Tongue (tissue), 1 donor: ENCODE measurements at regions not wholly inside any gene's neighbourhood (a gene's known extent, or its start where the extent isn't known, plus 50 kb on each side); places are given as distances from the start of the nearest gene placed in this dataset.

Source experiments
- DNase-seq: peaks from one replicate; pipeline ENCODE4 v3.0.0-alpha.2; 2015

DNA sequence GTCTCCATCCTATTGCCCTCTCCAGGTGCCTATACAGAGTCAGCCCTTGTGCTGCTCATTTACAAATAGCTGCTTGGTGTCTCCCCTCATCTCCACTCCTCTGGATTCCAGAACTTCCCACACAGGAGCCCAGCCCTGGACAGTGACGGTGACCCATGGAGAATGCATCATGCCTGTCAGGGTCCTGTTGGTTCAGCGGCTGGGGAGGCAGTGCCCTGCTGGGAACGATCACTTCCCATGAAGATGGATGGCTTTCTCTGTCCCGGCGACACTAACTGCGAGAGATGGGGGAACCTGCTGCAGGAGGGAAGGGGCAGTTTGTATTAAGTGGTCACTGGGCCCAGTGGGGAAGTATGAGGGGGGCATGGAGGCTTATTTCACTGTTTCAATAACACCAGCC is 395.0 kb upstream of the TBX3 start:
- DNase-seq: no peak

DNA sequence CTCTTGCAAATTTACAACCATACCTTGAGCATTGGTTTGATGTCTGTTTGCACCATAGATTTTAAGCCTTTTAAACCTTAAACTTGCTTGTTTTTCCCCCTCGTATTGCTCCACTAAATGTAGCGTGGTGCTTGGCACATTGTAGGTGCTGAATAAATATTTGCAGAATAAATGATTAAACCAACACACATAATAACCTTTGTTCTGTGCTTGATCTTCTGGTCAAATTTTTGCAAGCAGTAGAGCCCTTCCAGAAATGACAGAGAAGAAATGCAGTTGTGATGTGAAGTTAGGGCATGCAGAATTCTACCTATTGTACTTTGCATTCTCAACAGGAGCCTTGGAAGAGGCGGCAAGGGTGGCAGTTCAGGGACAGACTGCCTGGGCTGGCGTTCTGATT is 394.4 kb upstream of the TBX3 start:
- no peak for DNase-seq

DNA sequence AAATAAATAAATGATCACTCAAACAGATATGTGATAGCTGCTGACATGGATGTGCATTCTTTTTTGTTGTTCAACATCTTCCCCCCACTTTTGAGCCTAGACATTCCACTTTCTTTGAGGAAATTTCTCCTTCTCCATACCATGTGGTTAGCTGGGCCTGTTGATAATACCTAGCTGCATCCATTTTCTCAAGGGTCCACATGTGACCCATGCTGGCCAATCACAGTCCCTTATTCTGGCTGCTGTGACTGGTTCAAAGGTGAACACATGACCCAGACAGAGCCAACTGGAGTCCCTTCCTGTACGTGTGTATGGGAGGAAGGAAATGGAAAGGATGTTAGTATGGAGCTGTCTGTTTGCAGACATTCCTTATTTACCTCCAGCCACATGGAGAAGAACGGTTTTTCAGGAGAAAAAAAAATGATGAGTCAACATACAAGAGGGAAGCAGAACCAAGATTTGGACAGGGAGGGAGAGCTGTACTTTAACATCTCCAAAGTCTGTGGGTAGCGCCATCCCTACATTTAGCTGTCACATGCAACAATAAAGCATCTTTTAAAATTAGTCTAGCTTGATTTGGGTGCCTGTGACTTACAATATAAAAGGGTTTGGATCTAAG is 391.7 kb upstream of the TBX3 start:
- DNase-seq: no peak

DNA sequence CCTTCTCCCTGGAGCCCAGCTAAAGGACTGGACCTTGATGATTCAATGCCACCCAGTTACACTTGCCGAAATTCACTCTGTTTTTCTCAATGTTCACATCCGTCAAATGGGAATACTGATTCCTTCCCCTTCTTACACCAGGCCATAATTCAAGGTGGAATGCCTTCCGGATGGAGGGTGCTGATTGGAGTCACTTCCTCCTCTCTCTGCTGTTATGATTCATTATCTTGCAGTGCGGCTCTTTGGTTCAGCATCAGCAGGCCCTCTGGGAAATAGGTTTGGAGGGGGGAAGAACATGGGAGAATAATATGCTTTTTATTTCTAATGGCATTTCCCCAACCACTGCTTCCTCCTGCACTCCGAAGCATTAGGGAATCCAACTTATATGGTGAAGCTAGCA is 390.6 kb upstream of the TBX3 start:
- no peak for DNase-seq

DNA sequence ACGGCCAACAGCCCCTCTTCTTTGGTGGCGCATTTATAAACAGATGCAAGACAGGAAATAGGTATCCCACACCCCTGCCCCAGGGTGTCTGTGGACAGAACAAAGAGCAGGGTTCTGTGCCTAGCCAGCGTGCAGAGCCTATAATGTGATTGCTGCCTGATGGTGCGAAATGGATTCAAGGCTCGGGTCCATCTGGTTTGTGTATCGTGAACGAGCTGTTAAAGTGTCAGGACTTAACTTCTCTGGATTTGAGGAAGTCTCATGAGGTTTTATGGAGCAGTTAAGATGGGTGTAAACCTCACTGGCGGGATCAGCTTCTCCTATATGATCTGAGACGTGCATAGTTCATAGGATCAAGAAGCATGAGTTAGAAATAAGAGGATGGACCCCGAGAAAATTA is 388.7 kb upstream of the TBX3 start:
- no peak for DNase-seq

DNA sequence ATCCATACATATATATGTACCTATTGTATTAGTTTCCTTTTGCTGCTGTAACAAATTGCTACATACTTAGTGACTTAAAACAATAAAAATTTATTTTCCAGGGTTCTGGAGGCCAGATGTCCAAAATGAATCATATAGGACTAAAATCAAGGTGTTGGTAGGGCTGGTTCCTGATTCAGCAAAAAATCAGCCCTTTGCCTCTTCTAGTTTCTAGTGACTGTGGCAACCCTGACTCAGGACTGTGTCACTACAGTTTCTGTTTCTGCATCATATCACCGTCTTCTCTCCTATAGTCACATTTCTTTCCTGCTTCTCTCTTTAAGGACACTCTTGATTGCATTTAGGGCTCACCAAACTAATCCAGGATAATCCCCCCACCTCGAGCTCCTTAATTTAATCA is 386.3 kb upstream of the TBX3 start:
- no peak for DNase-seq

DNA sequence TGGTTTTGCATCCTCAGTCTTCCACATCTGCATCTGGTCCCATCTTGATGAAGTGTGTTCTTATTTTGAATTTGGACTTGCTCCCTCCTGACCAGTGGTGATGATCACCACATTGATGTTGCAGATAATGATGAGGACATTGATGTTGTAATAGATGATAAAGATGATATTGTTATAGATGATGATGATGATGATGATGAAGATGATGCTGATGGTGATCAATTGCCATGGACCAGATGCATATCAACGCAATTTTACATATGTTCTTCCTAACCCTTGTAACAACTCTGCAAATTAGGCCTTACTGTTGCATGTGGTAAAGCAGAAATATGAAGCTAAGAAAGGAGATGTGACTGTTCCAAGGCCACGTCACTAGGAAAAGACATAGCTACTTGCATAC is 380.3 kb upstream of the TBX3 start:
- no peak for DNase-seq

DNA sequence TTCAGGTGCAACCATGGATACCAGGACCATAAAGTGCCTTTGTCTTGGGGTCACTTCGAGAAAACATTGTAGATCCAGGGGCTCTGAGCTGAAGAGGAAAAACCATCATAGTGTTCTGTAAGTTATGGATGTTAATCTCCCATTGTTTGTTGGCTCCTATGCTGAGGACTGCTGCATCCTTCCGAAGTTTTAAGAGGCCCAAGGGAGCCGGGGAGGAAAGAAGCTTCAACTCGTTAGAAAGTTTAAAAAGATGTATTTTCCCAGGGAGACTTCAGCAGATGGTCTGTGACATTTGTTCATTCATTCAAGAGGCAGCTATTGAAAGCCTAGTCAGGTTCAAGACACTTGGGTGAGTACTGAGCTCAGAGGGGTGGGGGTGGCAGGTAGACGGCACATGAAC is 378.8 kb upstream of the TBX3 start:
- no peak for DNase-seq

DNA sequence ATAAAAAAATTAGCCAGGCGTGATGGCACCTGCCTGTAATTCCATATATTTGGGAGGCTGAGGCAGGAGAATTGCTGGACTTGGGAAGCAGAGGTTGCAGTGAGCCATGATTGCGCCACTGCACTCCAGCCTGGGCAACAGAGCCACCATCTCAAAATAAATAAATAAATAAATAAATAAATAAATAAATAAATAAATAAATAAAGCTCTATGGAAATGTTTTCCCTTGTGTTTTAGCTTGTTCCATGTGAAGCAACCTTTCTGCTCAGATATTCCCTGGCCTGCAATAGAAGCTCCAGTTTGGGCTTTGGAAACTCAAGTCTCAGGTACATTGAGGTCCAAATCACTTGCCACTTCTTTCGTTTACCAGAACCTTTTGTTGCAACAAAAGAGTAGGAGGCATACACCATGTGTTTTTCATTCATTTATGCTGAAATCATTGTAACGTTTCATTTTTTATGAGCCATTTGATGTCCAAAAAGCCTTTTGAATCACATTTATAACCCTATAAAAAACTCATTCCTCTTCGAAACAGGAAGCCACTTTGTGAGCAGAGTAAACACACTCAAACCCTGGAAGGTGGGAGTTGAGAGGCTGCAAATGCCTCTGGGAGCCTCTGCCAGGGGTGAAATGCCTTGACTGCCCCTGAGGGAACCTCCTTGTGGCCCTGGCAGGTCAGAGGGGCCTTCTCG is 376.6 kb upstream of the TBX3 start:
- no peak for DNase-seq

DNA sequence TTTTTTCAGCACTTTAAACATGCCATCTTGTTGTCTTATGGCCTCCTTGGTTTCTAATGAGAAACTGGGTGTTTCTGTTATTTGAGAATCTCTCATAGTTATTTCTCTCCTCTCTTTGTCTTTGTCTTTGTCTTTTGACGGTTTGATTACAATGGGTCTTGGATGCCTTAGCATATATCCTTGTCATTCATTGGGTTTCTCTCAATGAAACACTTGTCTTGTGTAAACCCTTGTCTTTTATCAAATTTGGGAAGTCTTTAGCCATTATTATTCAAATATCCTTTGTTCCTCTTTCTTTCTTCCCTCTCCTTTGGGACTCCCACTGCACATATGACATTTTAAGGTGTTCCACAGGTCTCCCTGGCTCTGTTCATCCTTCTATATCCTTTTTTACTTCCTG is 373.5 kb upstream of the TBX3 start:
- no peak for DNase-seq

DNA sequence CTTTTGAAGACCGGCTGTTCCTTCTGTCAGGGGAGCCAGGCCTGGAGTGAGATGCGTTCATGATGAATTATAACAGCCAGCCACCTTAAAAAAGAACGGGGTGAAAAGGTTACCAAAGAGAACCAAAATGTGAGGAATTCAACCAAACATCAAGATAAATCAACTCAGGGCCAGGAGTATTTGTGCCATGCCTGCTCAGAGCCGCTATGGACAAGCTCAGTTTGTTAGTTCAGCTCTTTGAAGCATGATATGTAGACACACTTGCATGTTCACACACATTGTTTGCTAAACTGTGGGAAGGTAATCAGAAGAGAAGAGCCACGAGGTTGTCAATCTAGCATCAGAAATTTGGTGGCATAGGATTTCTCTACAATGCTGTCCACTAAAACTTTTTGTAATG is 367.4 kb upstream of the TBX3 start:
- peak; percentile 11 for DNase-seq

DNA sequence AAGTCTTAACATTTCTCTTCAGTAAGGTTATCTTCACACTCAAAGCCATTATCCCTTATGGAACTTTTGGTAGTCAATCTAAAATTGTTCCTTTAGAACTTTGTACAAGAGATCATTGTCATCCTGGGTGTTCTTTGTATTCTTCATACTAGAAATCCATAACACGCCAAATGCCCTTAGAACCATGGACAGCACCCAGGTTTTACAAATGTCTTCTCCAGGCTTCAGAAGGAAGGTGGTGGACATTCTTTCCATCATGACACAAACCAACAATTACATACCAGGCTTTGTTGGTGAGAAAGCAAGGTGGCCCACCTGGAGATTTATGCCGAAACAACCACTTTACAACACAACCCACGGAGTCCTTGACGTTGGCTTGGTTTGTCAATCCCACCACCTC is 365.6 kb upstream of the TBX3 start:
- DNase-seq: peak; percentile 24

DNA sequence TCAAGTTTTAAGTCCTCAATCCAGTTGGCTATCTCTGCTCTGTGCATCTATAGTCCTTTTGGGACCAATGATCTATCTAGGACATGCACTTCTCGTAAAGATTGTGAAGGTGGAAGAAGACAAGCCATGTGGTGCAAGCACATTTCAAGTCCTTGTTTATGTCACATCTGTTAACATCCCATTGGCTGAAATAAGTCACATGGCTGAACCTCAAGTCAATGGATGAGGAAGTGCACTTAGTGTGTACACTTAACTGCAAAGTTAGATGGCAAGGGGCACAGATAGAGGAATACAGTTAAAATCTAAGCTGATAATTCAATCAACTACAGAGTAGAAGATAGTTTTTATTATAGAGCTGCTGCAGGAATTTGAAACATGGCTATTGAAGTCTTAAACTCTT is 362.8 kb upstream of the TBX3 start:
- DNase-seq: no peak

DNA sequence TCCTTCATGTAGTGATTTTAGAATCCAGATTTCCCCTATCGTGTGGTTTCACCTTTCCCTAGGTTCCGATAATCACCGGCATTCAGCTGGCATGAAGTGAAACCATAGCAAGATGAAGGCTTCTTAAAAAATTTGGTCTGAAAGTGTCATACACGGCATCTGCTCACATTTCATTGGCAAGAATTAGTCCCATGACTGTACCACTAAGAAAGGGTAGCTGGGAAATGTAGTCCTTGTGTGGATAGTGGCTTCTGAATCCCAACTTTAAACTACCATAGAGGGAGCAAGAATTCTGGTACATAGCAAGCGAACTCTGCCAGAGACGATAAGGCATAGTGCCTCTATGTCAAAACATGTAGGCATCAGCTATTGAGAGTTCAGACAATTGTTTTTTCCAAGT is 360.1 kb upstream of the TBX3 start:
- peak; percentile 20 for DNase-seq

DNA sequence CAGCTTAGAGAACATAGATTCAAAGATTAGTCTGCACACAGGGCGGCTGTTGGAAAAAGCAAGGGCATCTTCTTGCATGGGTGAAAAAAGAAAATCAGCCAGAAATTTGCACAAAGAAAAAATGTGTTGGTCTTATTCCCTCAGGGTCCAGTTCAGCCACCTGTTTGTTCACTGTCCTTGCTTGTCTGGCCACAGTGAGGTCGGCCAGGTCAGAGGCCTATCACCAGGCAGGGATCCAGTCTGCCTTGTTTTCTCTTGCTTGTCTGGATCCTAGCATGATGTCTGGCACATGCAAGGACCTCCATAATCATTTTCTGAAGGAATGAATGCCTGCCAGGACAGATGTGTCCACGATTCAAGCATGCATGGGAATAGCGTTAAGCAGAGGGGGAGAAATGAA is 359.1 kb upstream of the TBX3 start:
- DNase-seq: peak; percentile 11

DNA sequence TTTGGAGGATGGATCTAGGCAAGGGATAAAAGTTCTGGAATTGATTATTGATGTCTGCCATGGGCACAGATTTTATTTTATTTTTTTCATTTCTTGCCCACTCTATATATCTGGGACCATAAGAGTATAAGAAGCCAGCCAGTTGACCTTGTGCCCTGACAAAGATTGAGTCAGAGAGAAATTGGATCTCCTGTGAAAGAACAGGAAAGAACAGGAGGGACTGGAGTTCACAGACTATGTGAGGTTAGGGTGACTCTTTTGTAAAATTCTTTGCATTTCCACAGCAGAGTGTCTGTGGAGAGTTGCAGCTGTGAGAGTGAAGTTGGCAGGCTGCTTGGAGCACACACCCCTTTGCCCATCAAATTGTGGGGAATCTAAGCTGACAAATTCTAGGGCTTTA is 358.4 kb upstream of the TBX3 start:
- peak; percentile 41 for DNase-seq

DNA sequence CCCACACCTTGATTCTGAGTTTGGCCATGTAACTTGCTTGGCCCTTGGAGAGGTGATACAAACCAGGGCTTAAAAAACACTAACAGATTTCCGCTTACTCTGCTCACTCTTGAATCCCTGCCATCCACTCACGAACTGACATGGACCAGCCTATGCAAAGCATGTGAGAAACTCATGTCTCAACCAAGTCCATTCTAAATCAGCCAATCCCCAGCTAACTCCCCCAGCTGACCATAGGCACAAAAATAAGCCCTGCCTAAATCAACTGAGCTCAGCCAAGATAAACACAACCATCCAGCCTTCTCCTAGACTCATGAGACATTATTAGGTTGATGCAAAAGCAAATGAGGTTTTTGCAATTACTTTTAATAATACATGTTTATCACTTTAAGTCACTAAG is 353.9 kb upstream of the TBX3 start:
- DNase-seq: peak; percentile 43

DNA sequence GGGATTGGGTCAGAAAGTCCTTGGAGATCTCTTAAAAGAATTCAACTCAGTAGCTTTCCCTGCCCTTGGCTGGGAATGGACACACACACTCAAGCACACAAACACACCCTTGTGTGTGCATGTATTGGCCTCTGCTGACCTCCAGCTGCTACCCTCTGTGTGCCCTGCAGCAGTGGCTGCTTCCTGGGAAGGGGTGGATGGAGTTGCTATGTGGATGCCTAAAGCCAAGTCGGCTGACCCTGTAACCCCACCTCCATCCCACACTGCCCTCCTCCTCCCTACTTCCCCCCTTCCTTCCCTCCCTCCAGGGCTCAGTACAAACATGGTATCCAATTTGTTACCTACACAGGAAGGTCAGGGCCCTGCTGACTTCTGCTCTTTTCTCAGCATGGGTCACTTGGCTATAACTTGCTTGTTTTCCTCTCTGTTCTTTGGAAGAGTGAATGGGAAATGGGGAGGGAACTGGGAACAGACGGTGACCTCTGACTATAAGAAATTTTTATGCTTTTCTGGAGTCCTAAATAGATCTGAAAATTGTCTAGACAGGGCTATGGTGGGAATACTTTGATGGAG is 351.6 kb upstream of the TBX3 start:
- no peak for DNase-seq

DNA sequence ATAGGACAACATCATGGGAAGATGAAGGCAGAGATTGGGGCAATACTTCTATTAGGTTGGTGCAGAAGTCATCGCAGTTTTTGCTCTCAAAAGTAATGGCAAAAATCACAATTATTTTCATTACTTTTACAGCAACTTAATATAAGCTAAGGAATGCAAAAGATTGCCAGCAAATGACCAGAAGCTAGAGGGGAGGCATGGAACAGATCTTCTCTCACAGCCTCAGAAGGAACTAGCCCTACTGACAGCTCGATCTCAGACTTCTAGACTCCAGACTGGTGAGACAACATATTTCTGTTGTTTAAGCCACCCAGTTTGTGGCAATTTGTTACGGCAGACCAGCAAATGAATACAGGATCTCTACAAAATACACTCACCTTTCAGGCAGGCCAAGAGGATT is 348.5 kb upstream of the TBX3 start:
- no peak for DNase-seq

DNA sequence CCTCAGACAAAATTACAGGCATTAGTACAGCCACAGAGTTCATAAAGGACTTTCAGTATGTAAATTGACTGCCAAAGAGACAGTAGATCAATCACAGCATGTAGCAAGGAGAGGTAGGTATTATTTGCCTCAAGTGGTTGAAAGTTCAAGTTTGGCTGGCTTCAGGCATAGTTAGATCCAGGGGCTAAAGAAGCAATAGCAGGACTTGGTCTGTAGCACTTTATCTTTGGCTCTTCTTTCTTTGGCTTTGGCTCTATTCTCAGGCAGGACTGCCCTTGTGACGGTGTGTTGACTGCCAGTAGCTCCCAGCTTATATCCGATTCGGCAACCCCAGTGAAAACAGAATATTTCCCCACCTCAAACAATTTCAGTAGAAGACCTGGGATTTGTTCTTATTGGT is 346.0 kb upstream of the TBX3 start:
- no peak for DNase-seq

DNA sequence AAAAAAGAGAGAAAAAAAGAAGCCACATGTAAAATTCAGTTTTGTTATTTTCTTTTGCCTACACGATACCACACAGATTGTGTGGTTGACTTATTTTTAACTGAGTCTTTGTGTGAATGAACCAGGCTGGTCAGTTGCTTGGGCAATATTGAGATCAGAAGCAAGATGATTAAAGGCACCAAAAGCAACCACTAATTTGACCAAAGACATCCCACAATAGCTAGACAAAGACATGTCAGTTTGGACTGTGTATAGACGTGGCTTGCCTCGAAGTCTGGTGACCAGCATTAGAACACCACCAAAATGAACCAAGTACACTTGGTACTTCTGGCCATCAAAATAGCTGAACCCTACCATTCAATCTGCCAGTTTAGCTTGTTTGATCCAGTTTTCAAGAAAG is 340.6 kb upstream of the TBX3 start:
- DNase-seq: no peak

DNA sequence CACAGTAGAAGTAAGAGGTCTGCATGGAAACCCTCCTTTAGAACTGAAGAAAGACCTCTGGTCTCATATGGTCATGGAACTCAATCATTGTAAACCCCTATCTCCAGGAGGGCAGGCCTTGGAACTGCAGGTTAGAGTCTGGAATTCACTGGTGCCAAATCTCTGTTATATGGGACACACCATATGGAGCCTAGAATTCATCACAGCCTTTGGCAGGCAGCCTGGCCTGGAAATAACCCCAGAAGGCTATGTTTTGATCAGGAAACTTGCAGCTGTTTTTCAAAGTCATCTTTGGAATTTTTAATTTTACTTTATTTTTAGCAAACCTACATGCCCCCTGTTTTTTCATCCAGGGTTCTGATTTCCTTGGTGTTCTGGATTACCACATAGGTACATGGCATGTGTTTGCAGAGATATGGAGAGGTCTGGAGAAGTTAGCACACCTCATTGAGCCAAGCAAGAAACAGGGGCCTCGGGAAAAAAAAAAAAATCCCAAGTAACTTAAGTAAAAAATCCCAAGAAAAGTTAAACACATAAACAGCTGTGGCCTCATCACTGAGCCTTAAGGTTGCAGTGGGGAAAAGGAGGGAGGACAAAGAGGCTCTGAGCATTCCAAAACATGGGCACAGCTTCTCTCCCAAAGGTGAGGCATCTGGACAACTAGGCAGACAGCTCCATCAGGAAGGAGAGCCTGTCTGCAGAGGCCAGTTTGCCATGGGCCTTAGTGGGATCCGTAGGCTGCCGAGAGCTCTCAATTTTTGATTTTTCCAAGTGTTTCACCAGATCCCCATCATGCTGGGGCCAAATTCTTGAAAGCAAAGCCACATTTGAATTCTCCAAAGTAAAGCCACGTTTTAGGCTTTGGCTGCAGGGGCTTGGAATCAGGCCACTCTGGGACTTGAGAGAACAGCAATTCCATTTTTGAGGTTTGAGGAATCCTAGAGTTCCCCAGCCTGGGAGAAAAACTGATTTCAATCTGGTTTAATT is 339.6 kb upstream of the TBX3 start:
- DNase-seq: peak; percentile 93

DNA sequence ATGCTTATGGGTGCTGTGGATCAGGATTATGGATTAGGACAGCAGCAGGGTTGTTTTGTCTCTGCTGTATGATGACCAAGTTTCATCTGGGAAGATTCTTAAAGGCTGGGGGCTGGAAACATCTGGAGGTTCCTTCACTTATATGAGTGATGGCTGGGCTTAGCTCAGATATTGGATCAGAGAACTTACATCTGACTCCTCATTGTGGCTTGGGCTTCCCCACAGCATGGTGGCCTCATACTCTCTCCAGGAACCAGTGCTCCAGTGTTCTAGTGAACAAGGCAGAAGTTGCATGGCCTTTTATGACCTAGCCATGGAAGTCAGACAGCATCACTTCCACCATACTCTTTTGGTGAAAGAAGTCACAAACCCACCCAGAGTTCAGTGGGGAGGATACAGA is 336.1 kb upstream of the TBX3 start:
- DNase-seq: no peak
